ENCODE measurements at regions not wholly inside any gene's neighbourhood (a gene's known extent, or its start where the extent isn't known, plus 50 kb on each side); places are given as distances from the start of the nearest gene placed in this dataset.
A peak's percentile ranks its signal among the peaks of the same experiment; 100 is the strongest.
"Not testable (repeated sequence)": the region's sequence is repeated elsewhere in the genome, so short reads cannot be mapped to it uniquely, and the experiment has no call there.

DNA sequence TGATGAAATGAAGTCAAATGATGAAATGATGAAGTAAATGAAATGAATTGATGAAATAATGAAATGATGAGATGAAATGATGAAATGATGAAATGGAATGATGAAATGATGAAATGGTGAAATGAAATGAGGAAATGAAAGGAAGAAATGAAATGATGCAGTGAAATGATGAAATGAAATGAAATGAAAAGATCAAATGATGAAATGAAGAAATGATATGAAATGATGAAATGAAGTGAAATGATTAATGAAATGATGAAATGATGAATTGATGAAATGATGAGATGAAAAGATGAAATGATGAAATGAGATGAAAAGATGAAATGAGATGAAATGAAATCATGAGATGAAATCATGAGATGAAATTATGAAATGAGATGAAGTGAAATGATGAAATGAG is 139.2 kb upstream of the ERV3-1 start:
- DNase-seq, result not testable (repeated sequence)

DNA sequence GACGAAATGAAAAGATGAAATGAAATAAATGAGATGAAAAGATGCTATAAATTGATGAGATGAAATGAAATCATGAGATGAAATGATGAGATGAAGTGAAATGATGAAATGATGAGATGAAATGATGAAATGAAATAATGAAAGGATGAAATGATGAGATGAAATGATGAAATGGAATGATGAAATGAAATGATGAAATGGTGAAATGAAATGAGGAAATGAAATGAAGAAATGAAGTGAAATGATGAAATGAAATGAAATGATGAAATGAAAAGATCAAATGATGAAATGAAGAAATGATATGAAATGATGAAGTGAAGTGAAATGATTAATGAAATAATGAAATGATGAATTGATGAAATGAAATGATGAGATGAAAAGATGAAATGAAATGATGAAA is 138.5 kb upstream of the ERV3-1 start:
- DNase-seq, result not testable (repeated sequence)

DNA sequence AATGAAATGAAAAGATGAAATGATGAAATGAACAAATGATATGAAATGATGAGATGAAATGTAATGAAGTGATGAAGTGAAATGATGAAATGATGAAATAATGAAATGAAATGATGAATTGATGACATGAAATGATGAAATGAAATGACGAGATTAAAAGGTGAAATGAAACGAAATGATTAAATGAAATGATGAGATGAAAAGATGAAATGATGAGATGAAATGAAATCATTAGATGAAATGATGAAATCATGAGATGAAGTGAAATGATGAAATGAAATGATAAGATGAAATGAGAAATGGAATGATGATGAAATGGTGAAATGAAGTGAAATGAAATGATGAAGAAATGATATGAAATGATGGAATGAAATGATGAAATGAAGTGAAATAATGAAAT is 138.1 kb upstream of the ERV3-1 start:
- not testable (repeated sequence) for DNase-seq

DNA sequence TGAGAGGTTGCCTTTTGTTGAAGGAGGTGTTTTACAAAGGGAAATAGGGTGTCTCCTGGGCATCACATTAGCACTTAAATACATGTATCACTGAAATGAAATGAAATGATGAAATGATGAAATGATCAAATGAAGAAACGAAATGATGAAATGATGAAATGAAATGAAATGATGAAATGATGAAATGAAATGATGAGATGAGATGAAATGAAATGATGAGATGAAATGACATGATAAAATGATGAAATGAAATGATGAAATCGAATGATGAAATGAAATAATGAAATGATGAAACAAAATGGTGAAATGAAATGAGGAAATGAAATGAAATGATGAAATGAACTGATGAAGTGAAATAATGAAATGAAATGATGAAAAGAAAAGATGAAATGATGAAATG is 137.6 kb upstream of the ERV3-1 start:
- DNase-seq, result not testable (repeated sequence)

DNA sequence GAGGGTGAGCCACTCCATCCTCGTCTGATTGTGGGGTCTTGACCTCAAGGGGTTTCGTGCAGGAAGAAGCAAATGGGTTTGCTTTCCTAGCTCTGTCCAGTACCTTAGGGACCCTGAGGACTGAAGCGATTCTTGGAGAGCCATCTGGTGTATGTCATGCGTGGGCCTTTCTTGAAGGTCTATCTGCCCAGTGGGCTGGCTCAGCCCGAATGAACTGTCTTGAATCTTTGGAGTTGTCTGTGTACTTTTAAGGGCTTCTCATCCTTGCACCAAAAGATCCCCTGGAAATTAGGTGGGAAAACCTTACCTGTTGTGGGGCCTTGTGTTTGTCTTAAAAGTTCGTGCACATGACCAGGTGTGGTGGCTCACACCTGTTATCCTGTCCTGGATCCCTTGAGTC is 135.4 kb upstream of the ERV3-1 start:
- not testable (repeated sequence) for DNase-seq

DNA sequence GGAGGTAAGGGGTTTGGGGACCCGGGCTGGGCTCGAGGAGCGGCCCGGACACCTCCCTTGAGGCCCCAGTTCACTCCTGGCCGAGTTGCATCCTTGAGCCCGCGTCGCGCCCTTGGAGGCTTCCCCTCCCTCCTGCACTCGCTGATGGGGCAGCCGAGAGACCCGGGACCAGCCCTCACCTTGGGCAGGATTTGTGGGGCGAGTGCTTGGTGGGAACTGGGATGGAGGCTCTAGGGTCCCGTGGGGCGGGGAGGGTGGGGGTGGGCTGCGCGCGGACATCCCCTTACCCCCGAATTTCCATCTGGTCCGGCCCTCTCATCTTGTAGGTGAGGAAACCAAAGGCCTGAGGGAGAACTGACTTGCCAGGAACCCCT is 134.9 kb upstream of the ERV3-1 start:
- not testable (repeated sequence) for DNase-seq

DNA sequence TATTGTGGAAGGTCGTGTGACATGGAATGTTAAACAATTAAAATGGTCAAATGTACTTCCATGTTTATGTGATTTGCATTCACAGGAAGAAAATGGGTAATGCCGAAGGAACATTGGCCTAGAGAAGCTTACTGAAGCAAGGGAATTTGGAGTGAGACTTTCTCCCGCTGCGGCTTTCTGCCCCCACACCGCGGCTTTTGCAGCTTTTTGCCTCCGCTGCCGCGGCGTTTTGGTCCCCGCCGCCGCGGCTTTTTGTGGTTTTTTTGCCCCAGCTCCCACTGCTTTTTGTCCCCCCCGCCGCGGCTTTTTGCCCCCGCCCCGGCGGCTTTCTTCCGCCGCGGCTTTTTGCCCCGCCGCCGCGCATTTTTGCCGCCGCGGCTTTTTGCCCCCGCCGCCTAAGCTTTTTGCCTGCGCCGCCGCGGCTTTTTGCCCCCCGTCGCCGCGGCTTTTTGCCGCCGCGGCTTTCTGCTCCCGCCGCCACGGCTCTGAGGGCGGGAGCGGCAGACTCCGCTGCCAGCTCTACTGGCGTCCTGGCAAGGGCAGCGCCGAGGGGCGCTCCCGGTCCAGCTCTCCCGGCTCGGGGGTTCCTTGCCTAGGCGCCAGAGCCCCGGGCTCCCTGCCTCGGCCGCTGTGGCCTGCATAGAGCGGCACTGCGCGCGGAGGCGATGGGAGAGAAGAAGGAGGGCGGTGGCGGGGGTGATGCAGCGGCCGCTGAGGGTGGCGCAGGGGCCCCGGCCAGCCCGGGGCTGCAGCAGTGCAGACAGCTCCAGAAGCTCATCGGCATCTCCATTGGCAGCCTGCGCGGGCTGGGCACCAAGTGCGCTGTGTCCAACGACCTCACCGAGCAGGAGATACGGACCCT is 134.3 kb upstream of the ERV3-1 start:
- not testable (repeated sequence) for DNase-seq

DNA sequence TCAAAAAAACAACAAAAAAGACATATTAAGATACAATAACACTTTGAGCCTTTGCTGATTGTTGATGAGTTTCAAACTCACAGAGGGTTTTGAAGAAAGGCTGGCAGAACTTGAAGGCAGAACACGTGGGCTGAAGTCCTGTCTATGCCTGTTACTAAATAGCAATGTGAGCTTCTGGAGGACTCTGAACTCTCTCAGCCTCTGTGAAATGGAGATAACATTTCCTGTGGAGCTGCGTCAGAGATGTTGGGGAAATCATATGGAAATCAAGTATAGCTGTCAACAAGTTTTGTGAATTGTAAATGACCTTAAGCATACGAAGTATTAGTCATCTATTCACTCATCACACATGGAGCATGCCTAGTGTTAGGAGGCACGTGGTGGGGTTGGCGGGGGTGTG is 130.4 kb upstream of the ERV3-1 start:
- not testable (repeated sequence) for DNase-seq

DNA sequence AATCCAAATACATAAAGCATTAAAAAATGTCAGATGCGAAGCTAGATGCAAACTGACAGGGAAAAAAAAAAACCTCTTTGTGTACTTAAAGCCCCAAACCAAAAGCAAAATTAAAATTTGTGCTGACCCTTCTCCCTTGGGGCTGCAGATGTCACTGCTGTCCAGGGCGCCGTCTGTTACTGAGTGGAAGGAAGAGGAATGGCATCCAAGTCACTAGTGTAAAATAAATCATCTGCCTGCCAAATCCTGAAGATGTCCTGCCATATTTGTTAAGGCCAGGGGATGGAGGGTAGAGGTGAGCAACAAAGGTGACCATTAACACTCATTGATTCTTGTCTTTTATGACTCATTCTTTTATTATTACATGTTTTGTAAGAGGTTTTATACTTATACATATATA is 126.6 kb upstream of the ERV3-1 start:
- not testable (repeated sequence) for DNase-seq

DNA sequence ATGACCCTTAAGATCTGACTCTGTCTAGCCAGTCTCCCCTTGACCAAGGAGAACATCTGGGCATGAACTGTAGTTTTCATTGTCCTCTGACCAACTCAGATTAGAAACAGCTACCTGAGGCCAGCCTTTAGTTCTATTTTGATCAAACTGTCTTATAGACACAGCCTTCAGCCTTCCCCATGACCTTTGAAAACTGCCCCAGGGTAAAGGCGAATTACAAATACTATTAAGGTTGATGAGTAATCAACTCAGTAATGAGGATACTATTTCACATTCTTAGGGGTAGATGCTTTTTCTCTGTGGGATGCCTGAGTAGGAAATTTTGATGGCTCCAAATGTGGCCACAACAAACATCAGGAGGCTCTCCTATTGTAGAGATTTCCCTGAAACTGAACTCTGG is 125.8 kb upstream of the ERV3-1 start:
- DNase-seq, result not testable (repeated sequence)

DNA sequence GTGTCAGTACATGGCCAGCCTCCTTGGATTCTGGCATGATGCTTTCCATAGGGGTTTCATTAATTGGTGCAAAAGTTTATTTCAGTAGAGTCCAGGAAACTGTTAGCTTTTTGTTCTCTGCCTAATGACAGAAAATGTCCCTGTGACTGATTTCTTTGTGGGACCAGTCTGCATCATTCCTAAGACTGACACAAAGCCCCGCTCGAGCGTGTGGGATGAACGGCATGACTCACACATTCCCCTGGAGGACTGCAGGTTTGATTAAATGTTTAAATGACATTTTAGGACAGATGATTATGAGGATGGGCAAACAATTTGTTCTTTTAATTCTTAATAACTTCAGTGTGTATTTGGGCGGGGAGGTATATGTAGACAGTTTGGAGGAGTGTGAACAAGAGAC is 120.9 kb upstream of the ERV3-1 start:
- not testable (repeated sequence) for DNase-seq

DNA sequence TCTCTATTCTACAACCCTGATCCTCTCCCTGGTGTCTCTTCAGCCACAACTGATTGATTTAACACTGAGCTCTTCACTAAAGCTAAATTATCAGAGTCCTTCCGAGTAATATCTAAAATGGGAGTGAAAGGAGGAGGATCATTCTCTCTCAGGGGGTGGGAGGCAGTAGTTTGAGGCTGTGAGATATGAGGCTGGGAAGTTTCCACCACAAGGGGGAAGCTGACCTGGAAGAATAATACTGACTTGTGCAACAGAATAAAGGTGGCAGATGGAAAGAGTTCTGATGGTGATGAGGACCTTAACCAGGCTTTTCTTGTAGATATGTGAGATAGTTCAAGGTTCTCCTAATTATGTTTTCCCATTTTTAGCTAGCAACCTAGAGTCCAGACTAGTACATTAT is 118.1 kb upstream of the ERV3-1 start:
- not testable (repeated sequence) for DNase-seq

DNA sequence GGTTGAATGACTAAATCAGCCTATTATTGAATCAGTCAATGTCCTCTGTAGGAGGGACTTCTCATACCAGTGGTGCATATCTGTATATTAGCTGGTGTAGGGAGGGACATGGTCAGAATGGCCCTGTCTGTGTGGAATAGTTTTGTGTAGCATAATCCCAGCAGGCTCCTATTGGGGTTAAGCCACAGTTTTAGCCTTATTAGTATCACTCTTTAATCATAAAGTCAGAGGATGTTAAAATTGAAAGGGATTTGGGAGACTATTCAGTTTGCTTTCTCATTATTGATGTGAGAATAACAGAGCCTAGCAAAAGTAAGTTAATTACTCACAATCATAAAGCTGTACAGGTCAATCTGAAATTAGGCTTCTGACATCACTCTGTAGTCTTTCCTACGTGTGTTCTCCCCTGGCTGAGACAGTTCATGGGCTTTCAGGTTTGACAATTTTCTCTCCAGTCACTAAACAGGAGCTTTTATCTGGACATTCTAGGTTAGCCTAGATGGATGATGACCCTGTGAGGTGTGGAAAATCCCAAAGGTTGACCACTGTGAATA is 99.2 kb upstream of the ERV3-1 start:
- DNase-seq, result not testable (repeated sequence)

DNA sequence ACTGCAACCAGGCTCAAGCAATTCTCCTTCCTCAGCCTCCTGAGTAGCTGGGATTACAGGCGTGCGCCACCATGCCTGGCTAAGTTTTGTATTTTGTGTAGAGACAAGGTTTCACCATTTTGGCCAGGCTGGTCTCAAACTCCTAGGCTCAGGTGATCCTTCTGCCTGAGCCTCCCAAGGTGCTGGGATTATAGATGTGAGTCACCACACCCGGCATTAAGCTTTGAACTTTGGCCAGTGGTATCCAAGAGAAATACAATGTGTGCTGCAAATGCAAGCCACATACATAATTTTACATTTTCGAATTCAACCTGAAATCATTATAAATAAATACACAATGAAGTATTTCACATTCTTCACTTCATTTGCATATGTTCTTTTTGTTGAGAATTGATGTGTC is 94.0 kb upstream of the ERV3-1 start:
- not testable (repeated sequence) for DNase-seq

DNA sequence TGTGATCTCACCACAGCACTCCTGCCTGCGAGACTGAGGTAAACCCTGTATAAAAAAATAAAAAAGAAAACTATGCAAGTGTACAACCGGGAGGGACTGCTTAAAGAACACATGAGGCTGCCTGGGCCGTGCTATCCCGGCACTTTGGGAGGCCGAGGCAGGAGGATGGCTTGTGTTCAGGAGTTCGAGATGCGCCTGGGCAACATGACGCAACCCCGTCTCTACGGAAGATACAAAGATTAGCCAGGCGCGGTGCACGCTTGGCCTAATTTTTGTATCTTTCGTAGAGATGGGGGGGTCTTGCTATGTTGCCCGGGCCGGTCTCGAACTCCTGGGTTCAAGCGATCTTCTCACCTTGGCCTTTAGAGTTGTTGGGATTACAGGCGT is 75.2 kb upstream of the ERV3-1 start:
- DNase-seq, result not testable (repeated sequence)

DNA sequence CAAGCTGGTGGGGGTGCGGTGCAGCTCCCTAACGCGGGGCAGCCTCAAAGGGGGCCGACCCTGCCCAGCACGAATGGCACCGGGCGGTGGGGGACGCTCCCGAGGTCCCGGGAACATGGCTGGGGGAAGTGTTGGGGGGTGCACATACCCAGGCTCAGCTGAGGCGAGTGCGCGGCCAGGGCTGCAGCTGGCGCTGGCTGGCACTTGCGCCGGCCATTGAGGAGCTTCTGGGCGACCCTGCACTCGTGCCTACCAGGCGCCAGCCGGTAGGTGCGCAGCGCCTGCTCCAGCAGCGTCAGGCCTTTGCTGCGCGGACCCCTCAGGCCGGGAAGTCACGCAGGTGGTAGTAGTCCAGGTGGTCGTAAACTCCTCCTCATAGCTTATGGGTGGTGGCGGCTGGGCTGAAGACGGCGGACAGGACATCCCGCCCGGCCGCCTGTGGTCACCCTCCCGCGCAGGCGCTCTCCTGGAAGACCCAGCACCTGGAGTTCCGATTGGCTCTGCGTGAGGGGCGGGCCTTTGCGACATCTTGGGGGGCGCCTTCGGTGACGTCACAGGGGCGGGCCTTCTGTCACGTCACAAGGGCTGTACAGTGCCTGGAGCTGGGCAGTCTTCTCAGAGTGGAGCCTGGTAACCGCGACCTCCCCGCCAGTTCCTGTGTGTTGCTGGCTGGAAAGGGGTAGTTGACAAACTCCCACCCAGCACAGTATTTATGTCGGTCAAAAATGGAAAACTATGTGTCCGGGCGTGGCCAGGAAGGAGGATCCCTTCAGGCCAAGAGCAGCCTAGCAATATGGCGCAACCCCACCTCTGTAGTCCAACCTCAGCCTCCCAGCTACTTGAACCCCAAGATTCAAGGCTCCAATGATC is 74.5 kb upstream of the ERV3-1 start:
- peak; percentile 87 for DNase-seq

DNA sequence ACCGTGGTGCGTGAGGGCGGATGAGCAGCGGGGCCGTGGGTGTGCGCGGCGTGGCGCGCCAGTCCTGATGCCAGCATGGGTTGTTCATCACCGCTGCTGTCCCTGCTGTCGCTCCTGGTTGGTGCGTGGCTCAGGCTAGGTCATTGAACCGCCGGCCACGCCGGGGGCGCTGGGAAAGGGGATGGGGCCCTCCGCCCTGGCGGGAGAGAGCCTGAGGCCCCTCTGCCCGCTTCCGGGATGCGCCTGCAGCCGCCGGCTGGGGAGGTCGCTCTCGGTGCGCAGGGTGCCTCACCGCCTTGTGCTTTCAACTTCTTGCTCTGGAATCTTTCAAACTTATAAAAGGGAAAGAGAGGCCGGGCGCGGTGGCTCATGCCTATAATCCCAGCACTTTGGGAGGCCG is 68.5 kb upstream of the ERV3-1 start:
- DNase-seq, result not testable (repeated sequence)

DNA sequence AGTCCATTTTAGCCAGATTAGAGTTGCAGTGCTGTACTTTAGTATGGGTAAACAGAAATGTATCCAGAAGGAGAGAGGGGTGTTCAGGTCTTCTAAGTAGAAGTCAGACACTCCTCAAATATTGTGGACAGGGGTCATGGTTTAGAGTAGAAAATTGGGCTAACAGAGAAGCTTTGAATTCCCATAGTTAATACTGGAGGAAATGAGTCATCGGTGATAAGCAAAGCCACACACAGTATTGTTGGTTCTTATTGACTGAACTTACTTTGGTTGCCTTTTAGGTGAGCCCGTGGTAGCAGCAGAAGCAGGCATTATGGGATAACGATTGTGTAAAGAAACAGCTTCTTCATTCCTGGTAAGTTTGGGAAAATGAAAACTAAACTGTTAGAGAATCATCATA is 66.7 kb upstream of the ERV3-1 start:
- not testable (repeated sequence) for DNase-seq

DNA sequence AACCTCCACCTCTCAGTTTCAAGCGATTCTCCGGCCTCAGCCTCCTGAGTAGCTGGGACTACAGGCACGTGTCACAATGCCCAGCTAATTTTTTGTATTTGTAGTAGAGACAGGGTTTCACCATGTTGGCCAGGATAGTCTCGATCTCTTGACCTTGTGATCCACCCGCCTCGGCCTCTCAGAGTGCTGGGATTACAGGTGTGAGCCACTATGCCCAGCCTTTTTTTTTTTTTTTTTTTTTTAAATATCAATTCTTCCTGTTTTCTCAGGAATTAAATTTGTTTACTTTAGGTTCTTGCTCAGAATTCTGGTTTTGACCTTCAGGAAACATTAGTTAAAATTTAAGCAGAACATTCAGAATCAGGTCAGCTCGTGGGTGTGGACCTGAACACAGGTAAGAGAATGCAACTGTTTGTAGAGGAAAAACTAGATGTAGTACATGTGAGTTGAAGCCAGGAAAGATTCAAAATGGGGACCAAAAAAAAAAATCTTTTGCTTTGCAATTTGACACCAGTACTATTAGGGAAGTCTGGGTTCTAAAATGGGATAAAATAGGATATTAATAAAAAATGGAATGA is 65.5 kb upstream of the ERV3-1 start:
- DNase-seq, result not testable (repeated sequence)

DNA sequence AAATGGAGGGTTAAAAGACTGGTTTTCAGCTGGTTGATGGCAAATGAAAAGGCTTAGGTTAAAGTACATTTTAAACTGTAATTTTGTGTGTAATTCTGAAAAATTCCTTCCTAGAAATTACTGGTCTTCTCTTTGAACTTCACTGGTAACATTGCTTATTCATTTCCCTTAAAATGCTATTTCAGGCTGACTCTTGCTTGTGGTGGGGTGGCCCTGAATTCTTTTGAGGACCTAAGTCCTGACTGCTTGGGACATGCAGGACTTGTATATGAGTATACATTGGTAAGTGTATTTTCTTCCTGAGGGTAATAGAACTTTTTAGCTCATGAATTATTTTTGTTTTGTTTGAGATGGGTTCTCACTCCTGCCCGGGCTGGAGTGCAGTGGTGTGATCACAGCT is 63.0 kb upstream of the ERV3-1 start:
- DNase-seq, result not testable (repeated sequence)

DNA sequence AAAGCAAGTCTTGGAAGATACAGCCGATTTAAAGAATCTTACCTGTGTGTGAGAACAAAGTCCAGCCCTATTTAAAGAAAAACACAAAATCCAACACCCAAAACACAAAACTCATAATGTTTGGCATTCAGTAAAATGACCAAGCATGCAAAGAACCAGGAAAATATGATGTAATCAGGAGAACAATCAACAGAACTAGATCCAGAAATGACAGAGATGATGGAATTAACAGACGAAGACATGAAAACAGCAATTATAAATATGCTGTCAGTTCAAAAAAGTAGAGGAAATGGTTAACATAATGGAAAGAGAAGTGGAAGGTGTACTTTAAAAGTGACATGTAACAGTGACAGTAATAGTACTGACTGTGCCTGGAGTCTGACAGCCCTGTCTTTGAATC is 56.1 kb upstream of the ERV3-1 start:
- DNase-seq, result not testable (repeated sequence)

DNA sequence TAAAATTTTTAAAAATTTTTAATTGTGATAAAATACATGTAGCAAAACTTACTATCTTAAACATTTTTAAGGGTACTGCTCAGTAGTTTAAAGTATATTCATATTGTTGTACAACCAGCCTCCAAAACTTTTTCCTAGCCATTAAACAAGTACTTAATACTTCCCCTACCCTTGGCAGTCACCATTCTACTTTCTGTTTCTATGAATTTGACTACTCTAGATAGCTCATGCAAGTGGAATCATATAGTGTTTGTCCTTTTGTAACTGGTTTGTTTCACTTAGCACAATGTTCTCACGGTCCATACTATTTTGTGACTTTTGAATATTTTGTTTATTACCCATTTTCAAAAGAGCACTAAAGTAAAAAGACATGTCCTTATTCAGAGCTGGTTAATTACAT is 52.8 kb upstream of the ERV3-1 start:
- DNase-seq, result not testable (repeated sequence)

Data from MV-4-11 (cell line).